ENCODE measurements at regions not wholly inside any gene's neighbourhood (a gene's known extent, or its start where the extent isn't known, plus 50 kb on each side); places are given as distances from the start of the nearest gene placed in this dataset.

DNA sequence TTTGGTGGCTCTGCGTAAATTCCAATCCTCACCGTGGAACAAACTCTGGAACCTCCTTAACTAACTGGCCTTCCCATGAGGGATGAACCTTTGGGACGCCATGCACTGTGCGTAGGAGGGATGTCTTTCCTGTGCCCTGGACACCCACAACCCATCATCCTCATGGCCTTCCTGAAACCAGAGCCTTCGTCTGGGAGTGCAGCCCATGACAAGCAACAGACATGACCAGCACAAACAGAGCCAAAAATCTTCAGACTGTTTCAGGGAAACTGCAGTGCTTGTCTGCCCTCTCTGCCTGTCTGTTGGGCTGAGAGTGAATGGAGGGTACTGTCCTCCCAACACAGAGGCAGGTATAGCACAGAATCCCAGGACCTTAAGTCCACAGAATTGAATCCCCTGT is 61.1 kb upstream of the BOC start:
- H3K9me3 Mint-ChIP-seq: no peaks in the 10 kb centered on the region
- no peak for DNase-seq (ENCODE audit: low spot score in 2 of 2)
- H3K27ac Mint-ChIP-seq: no peak overlapping the region
- ATAC-seq: no peak
- H3K36me3 Mint-ChIP-seq: no peaks in the 10 kb centered on the region

DNA sequence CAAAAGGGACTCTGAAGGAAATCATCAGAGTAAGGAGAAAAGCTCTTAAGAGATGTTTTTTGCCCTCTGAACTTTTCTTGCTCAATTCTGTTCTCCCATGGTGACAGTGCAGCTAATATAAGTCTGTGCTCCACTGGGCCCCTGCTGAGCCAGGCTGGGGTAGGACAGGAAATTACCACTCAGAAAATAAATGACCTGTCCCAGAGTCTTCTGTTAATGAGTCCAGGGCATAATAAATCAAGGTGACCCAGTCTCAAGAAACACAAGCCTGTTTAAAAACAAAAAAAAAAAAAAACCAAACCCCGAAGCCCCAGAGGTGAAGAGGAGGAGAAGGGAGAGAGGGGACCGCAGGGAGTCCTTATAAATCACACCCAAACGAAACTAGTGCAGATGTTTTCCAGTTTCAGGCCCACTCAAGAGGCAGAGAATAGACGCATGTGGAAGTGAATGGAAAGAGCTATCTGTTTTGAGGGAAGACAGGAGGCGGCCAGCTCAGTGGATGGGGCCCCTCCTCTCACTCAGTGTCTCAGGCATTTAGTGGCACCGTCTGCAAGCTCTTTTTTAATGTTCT is 59.8 kb upstream of the BOC start:
- no peak for ATAC-seq
- H3K27ac Mint-ChIP-seq: no peak overlapping the region
- no peaks in the 10 kb centered on the region for H3K36me3 Mint-ChIP-seq
- H3K9me3 Mint-ChIP-seq: no peaks in the 10 kb centered on the region
- no peak for DNase-seq (ENCODE audit: low spot score in 2 of 2)

DNA sequence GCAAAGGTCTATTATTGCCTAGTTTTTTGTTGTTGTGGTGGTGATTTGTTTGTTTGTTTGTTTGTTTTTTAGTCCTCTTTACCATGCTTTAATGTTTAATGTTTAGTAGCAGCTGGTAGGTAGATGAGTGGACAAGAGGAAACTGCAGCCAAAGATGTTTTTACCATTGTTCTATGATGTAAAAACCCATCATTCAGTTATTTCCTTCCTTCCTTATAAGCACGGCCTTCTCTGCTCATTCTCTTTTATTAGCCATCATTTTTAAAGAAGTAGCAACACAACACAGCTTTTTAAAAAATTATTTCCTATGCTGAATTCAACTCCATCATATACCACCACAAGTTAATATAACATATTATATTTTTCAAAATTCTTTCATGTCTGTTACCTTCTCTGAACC is 58.5 kb upstream of the BOC start:
- no peak for DNase-seq (ENCODE audit: low spot score in 2 of 2)
- Mint-ChIP-seq H3K9me3 (no peaks in the 10 kb centered on the region), H3K27ac (no peak overlapping the region), H3K36me3 (no peaks in the 10 kb centered on the region)
- ATAC-seq: no peak

DNA sequence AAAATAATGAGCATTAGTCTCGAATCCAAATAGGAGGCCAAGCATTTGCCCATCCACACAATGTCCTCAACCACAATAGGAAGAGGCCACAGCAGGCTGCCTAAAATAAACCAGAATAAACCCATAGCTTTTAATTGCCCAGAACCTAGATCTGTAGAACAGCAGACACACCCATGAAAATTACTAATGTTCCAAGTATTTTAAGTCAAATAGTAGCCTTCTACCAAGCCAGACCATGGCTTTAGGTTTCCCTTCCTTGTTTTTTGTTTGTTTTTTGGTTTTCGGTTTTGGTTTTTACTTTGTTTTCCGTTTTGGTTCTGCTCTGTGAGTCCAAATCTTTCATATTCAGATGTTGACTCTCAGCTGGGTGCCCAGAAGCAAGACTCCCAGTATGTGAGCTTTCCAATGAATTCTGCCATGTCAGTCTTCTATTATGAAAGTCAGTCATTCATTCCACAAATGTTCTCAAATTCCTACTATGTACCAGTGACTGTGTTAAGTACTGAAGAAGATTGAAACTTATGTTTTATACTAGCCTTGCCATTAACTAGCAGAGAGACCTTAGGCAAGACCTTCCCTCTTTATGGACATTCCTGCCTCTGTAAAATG is 57.8 kb upstream of the BOC start:
- Mint-ChIP-seq H3K9me3 (no peaks in the 10 kb centered on the region), H3K27ac (no peak overlapping the region), H3K36me3 (no peaks in the 10 kb centered on the region)
- DNase-seq (ENCODE audit: low spot score in 2 of 2): no peak
- ATAC-seq: no peak

DNA sequence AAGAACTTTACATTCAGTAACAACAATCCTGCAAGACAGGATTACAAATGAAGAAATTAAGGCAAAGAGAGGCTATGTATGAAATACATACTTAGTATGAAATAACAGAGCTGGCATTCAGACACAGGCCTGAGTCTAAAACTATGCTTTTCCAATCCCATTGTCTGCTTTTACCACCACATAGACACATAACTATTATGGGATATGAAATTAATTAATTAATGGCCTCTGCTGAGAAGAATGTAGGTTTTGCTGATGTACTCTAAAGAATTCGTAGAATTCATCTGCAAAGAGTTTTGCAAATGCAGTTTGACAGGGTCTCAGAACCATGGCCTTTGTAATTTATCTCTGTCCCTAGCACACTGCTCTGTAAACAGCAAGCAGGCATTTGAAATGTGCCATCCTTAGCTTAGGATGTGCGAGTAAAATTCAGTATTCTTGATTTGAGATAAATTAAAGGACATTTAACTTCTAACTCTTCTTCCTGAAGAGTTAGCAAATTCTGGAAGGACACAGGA is 54.5 kb upstream of the BOC start:
- DNase-seq (ENCODE audit: low spot score in 2 of 2) (no peak), ATAC-seq (no peak)
- no peaks in the 10 kb centered on the region for H3K36me3 Mint-ChIP-seq
- no peaks in the 10 kb centered on the region for H3K9me3 Mint-ChIP-seq
- H3K27ac Mint-ChIP-seq: no peak overlapping the region

DNA sequence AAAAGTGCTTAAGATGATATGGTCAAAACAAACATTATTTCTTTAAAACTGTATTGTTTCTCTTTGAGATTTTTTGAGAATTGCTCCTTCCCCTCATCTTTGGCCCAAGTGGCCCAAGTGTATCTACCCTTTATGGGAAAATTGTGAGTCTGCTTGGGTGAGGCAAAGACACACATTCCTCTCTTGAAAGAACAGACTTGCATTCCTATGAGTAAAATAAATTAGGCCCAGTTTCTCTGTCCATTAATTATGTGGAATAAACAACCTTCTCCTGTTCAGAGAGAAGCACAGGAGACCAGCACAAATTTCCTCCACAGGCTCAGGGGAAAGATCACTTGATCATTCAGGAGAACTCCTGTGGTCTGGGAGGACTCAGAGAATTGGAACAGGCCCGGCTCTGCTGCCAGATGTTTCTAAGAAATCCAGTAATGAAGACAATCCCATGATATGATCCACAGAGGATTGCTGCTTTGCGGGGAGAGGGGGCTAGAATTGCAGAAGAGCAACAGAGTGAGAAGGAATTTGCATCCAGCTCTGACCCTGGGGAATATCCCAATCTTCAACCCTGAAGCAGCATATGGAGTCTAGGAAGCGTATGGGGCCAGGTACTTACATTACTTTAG is 53.8 kb upstream of the BOC start:
- ATAC-seq: no peak
- Mint-ChIP-seq H3K36me3 (no peaks in the 10 kb centered on the region), H3K27ac (no peak overlapping the region), H3K9me3 (no peaks in the 10 kb centered on the region)
- DNase-seq (ENCODE audit: low spot score in 2 of 2): no peak

DNA sequence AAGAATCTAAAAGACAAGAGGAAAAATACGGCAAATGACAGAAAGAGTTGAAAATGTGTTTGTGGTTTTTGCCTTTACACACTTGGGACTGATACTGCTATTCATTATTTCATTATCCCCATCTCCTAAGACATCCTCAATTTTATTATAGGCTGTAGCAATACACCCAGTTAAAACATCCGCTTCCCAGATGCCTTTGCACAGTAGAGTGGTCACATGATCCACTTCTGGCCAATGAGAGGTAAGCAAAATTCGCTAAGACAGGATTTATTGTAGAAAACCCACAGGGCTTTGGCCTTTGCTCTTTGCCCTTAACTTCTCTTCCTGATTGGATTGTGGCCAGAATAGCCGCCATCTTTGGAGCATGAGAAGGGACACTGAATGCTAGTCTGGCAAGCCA is 53.2 kb upstream of the BOC start:
- H3K36me3 Mint-ChIP-seq: no peaks in the 10 kb centered on the region
- H3K27ac Mint-ChIP-seq: no peak overlapping the region
- ATAC-seq (no peak), DNase-seq (ENCODE audit: low spot score in 2 of 2) (no peak)
- no peaks in the 10 kb centered on the region for H3K9me3 Mint-ChIP-seq
